Stomach smooth muscle (tissue), 2 donors: ENCODE measurements at regions not wholly inside any gene's neighbourhood (a gene's known extent, or its start where the extent isn't known, plus 50 kb on each side); places are given as distances from the start of the nearest gene placed in this dataset.

Experiments used
- H3K27ac ChIP-seq: one replicate; pipeline ENCODE4 v1.7.0; 2013; ENCODE audit warnings: mild to moderate bottlenecking, low read length, inconsistent platforms
- H3K27me3 ChIP-seq, 2 donors: one replicate each; pipeline ENCODE4 v1.7.0; 2013; ENCODE audit warnings: low read length in 2 of 2; ENCODE audit not compliant: insufficient read depth in 2 of 2, control insufficient read depth in 1 of 2
- H3K36me3 ChIP-seq, 2 donors: one replicate each; pipeline ENCODE4 v1.7.0; 2013; ENCODE audit warnings: low read length in 2 of 2; ENCODE audit not compliant: control insufficient read depth in 2 of 2, insufficient read depth in 2 of 2
- H3K4me1 ChIP-seq: one replicate; pipeline ENCODE4 v1.7.0; 2013; ENCODE audit warnings: low read length; ENCODE audit not compliant: control insufficient read depth, insufficient read depth
- H3K4me3 ChIP-seq, 2 donors: one replicate each; pipeline ENCODE4 v1.7.0; 2013; ENCODE audit warnings: low read length in 2 of 2
- H3K9ac ChIP-seq, 2 donors: one replicate each; pipeline ENCODE4 v1.7.0; 2013; ENCODE audit warnings: low read length in 2 of 2, mild to moderate bottlenecking in 1 of 2
- H3K9me3 ChIP-seq, 2 donors: one replicate each; pipeline ENCODE4 v1.7.0; 2013; ENCODE audit warnings: low read length in 2 of 2; ENCODE audit not compliant: control insufficient read depth in 2 of 2
- donor health status: healthy.
- donor health status: Pancreatic carcinoma.

DNA sequence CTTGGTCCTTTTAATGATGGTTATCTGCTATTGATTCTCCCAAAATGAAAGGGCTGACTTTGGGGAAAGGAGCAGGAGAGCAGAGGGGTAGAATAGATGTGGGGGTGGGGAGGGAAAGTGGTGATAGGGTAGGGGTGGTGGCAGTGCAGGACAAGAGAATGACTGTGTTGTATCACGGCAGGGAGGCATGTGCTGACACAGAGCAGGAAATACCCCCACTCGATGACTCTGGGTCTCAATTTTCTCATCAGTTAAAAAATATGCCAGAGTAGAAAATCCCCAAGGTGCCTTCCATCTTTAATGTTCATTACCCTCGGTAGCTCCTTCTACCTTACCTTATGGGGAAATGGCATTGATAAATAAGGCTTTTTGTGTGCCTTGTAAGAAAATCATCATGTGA, 79.0 kb upstream of the ATXN1 start:
- H3K9ac ChIP-seq = no peak overlapping the region

GRCh38 chr6:16839631-16840179, 78.4 kb upstream of the ATXN1 start:
- H3K27me3 ChIP-seq = no peaks in the 10 kb centered on the region
- H3K9me3 ChIP-seq = no peaks in the 10 kb centered on the region
- H3K4me3 ChIP-seq = no peak overlapping the region
- no peak overlapping the region for H3K9ac ChIP-seq
- no peak overlapping the region for H3K27ac ChIP-seq
- no peaks in the 10 kb centered on the region for H3K36me3 ChIP-seq
- H3K4me1 ChIP-seq = no peaks in the 10 kb centered on the region

More for the DNA sequence above, 79.0 kb upstream of the ATXN1 start:
- Histone ChIP-seq H3K4me1 (no peaks in the 10 kb centered on the region), H3K9me3 (no peaks in the 10 kb centered on the region), H3K36me3 (no peaks in the 10 kb centered on the region), H3K4me3 (no peak overlapping the region), H3K27ac (no peak overlapping the region), H3K27me3 (no peaks in the 10 kb centered on the region)

DNA sequence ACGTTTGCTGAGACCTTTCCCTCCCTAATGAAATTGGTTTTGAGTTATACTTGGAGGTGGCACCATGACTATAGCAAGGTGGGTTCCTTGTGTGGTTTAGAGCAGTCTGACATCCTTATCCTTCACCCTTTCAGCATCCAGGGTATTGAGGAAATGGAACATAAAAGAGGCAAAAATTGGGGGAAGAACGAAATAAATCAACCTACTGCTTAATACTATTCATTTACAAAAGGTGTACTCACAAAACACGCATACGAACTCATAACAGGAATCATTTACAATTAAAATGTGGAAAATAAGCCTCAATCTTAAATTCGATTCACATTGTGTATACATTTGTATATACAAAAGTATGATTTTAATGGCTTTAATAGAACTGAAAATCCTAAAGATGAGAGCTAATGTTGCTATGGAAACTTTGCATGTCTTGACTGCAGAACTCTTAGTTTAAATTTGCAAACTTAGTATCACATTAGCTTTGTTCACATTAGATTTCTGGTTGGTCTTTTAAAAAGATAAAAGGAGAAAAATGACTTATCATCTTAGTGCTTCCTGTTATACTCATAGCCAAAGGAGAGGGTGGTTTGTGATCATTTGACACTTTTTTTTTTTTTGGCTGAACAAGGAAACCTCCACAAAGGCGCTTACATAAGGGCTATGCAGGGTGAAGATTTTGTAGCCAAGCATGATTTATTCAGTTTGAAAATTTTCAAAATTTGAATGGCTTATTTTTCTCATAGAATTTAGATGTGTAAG, 76.1 kb upstream of the ATXN1 start:
- Histone ChIP-seq H3K27me3 (peaks cover 0 to 3% of the 10 kb centered on the region in 2 donors), H3K4me1 (no peaks in the 10 kb centered on the region), H3K4me3 (peak overlapping the region in 1 of 2 donors; percentile 50), H3K36me3 (no peaks in the 10 kb centered on the region), H3K27ac (no peak overlapping the region), H3K9me3 (no peaks in the 10 kb centered on the region), H3K9ac (no peak overlapping the region)

DNA sequence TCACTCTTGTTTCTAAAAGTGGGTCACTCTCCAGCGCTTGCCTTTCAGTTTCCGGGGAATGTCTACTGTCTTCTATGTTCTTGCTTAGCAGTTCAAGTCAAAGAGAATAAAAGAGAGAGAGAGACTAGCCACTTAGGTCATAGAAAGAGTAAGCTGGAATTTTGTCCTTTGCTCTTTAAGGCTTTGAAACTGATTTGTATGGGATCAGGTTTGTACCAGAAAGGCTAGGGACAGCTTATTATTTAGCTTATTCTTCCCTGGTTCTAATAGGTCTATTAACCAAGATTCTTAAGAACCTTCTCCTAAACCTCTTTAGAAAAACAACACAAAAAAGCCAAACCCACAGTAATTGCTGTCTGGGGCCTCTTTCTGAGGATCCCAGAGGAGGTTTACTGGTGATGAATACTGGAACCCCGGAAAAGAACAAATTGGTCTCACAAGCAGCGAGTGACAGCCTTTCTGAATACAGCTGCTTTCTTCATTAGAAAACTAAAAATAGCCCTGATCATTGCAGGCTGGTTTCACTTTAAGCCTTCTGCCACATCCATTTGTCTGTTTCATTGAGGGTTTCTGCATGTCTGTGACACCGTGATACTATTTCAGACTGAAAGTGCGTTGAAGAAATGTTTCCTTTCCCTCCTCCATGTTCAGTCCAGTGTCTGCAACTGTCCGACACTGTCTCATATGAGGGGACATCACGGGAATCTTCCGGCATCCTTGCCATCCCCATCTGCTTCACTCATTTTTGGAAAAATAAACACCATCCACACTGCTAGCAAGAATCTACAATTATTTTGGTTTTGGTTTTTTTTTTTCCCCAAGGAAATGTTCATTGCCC, 75.1 kb upstream of the ATXN1 start:
- peak overlapping the region; percentile 14 to 36 for H3K9ac ChIP-seq
- peak overlapping the region; percentile 8 for H3K27ac ChIP-seq

DNA sequence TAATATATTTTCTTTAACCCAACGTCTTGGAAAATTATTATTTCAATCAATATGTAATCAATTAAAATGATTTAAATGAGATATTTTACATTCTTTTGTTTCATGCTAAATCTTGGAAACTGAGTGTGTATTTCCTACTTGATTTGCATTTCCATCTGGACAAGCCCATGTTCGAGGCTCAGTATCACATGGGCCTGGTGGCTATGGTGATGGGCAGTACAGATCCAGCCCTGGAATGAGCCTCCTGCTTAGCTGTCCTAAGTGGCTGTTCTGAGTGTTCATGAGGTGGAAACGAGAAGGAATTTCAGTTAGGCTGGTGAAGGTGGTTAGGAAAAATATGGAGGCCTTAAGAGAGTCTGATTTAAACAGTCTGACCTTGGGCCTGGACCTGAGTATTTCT, 73.0 kb upstream of the ATXN1 start:
- no peaks in the 10 kb centered on the region for H3K4me1 ChIP-seq
- no peak overlapping the region for H3K4me3 ChIP-seq
- H3K9me3 ChIP-seq = no peaks in the 10 kb centered on the region
- no peaks in the 10 kb centered on the region for H3K36me3 ChIP-seq
- peaks cover 0 to 3% of the 10 kb centered on the region in 2 donors for H3K27me3 ChIP-seq
- H3K27ac ChIP-seq = no peak overlapping the region
- H3K9ac ChIP-seq = no peak overlapping the region

More for the DNA sequence above, 75.1 kb upstream of the ATXN1 start:
- Histone ChIP-seq H3K27me3 (peaks cover 0 to 3% of the 10 kb centered on the region in 2 donors), H3K36me3 (no peaks in the 10 kb centered on the region), H3K4me3 (peak overlapping the region; percentile 35 to 50), H3K9me3 (no peaks in the 10 kb centered on the region), H3K4me1 (no peaks in the 10 kb centered on the region)

- peaks cover 0 to 3% of the 10 kb centered on the region in 2 donors for H3K27me3 ChIP-seq
- no peaks in the 10 kb centered on the region for H3K4me1 ChIP-seq
- H3K4me3 ChIP-seq = no peak overlapping the region
- no peaks in the 10 kb centered on the region for H3K9me3 ChIP-seq
- no peak overlapping the region for H3K9ac ChIP-seq
- no peak overlapping the region for H3K27ac ChIP-seq
- no peaks in the 10 kb centered on the region for H3K36me3 ChIP-seq
Measured at GRCh38 chr6:16832721-16833120, 71.5 kb upstream of the ATXN1 start.

DNA sequence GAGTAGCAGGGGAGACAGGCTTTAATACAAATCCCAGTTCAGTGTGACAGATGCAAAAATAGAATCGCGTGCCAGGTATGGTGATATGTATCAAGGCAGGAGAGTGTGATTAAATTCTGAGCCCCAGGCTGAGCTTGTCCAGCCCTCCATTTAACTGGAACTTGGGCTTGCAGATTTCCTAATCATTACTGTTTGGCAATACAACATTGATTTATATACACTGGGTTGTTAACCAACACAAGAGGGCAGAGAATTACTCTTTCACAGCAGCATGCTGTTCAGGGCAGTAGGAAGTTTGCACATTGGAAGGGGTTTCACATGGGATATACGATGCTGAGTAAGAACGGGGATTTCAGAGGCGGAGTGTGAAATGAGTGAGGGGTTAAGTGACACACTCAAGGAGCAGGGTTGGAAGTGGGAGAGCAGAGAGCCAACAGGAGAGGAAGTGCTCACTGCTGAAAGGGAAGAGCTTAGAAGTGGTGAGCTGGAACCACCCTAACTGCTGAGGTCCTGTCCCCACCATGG, 70.8 kb upstream of the ATXN1 start:
- Histone ChIP-seq H3K27me3 (peaks cover 0 to 3% of the 10 kb centered on the region in 2 donors), H3K9me3 (no peaks in the 10 kb centered on the region), H3K9ac (no peak overlapping the region), H3K36me3 (no peaks in the 10 kb centered on the region), H3K4me1 (no peaks in the 10 kb centered on the region), H3K4me3 (no peak overlapping the region), H3K27ac (no peak overlapping the region)

DNA sequence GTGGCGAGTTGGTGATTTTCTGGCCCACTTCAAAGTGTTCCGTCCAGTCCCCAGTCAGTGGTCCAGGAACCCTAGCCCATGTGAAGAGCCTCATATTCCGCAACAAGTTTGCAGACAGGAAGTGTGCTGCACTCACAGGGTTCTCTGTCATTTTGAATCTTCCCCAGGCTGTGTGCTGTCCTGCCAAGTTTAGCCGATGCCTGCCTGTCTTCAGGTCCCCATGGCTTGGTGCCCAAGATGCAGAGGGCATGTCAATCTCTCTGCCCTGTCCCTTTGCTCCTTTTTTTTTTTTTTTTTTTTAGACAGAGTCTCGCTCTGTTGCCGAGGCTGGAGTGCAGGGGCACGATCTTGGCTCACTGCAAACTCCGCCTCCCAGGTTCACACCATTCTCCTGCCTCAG, 69.9 kb upstream of the ATXN1 start:
- H3K4me3 ChIP-seq = no peak overlapping the region
- H3K27ac ChIP-seq = no peak overlapping the region
- no peaks in the 10 kb centered on the region for H3K36me3 ChIP-seq
- peaks cover 0 to 3% of the 10 kb centered on the region in 2 donors for H3K27me3 ChIP-seq
- no peak overlapping the region for H3K9ac ChIP-seq
- no peaks in the 10 kb centered on the region for H3K4me1 ChIP-seq
- no peaks in the 10 kb centered on the region for H3K9me3 ChIP-seq

- H3K36me3 ChIP-seq = no peaks in the 10 kb centered on the region
- no peak overlapping the region for H3K4me3 ChIP-seq
- H3K9ac ChIP-seq = no peak overlapping the region
- no peak overlapping the region for H3K27ac ChIP-seq
- H3K9me3 ChIP-seq = no peaks in the 10 kb centered on the region
- H3K4me1 ChIP-seq = no peaks in the 10 kb centered on the region
- peaks cover 0 to 3% of the 10 kb centered on the region in 2 donors for H3K27me3 ChIP-seq
Measured at GRCh38 chr6:16828058-16828457, 66.8 kb upstream of the ATXN1 start.

DNA sequence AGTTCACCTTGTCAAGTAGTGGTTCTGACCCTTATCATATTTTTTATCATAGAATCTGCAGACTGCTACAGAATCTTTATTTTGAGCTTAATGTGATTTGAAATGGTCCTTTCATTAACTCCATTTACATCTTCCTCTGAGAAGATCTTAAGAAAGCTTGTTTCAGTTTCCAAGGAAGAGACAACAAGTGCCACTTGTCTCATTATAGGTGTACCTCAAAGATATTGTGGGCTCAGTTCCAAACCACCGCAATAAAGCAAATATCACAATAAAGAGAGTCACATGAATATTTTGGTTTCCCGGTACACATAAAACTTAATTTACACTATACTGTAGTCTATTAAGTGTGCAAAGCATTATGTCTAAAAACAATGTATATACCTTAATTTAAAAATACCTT, 66.4 kb upstream of the ATXN1 start:
- no peak overlapping the region for H3K4me3 ChIP-seq
- no peak overlapping the region for H3K27ac ChIP-seq

More for the DNA sequence above, 66.4 kb upstream of the ATXN1 start:
- H3K4me1 ChIP-seq = no peaks in the 10 kb centered on the region
- H3K36me3 ChIP-seq = no peaks in the 10 kb centered on the region
- H3K27me3 ChIP-seq = peaks cover 0 to 1% of the 10 kb centered on the region in 2 donors
- H3K9ac ChIP-seq = no peak overlapping the region
- no peaks in the 10 kb centered on the region for H3K9me3 ChIP-seq
